Middle frontal gyrus (tissue), 1 donor: ENCODE measurements at regions not wholly inside any gene's neighbourhood (a gene's known extent, or its start where the extent isn't known, plus 50 kb on each side); places are given as distances from the start of the nearest gene placed in this dataset.

ENCODE experiments used
- DNase-seq: peaks from one replicate; pipeline ENCODE4 v3.0.0-alpha.2; 2015; ENCODE audit warnings: low spot score; ENCODE audit errors: extremely low spot score

DNA sequence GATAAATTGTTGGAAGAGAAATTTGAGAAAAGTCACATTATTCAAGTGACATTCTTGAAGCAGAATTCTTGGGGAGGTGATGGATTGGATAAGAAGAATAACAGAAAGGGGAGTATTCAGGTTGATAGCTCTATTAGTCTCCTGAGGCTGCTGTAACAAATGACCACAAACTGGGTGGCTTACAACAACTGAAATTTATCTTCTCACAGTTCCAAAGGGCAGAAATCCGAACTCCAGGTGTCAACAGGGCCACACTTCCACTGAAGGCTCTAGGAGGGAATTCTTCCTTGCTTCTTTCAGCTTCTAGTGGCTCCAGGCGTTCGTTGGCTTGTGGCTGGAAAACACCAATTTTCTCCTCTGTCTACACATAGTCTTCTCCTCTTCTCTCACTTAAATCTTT lies 99.8 kb downstream of the TES start:
- DNase-seq: no peak

DNA sequence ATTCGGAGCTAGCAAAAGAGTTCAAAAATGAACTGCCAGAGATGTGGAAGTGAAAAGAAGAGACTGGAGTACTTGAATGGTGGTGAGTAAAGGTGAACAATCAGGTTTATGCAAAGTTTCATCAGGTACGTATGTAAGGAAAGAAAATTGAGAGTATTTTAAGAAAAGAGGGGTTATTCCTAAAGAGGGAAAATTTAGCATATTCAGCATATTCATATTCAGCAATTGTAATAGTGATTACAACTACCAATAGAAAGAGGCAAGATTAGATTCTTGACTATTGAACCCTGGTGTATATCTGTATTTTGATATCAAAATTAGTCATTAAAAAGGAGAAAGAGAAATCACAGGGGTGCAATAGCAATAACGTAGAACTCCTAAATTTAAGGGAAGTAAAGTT lies 100.9 kb downstream of the TES start:
- no peak for DNase-seq

DNA sequence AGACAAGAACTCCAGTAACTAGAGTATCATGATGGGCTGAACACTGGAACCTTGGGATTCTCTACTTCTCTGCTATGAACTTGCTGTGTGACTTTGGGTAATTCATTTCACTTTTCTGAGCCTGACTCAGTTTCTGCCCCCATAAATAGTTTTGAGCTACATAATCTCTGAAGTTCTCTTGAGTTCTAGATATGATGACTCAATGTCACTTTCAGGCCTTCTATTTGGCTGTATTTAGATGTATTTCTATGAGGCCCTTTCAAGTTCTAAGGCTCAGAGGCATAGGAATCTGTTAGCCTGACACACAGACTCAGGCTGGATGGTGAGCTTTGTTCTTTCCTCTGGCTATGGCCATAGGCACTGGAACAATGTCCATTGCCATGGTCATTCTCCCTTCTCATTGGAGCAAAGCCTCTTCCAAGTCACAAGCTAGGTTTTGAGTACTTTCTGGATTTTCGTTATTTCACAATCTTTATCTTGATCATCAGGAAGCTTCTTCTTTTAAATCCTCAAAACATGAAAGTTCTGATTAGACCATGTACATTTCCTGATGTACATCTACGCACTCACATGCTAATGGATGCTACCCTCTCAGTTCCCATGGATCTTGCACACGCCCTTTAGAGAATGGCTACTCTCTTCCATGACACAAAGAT lies 101.6 kb downstream of the TES start:
- no peak for DNase-seq

DNA sequence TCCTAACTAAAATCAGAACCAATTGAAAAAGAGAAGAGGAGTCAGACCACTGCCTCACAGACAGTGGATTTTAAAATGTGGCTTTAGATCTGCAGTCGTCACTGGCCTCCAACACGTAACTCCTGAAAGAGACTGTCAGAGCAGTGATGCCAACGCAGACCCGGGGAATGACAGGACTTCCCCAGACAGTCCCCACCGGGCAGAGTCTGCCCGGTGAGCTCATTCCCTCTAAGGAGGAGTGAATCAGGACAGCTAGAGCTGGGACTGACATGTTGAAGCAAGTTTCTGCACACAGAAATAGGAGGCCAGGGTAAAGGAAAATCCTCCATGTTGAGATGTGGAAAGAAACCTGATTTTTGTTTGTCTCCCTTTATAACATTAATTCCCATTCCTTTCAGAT lies 105.0 kb downstream of the TES start:
- DNase-seq: no peak

DNA sequence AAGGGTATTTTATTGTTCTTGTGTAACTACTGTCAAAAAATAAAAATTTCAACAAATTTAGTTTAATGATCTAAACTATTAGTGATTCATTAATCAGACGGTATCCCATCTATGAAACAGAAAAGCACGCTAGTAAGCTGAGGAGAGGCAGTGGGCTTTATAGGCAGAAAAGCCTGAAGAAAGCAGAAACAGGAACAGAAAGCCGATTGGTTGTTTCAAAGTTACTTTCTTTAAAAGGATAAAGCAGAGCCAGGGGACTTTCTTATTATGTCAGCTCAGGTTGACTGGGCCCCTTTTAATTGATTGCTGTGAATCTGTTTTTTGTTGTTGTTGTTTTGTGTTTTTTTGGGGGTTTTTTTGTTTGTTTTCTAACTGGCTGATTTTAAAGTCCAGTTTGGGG lies 105.5 kb downstream of the TES start:
- DNase-seq: no peak

DNA sequence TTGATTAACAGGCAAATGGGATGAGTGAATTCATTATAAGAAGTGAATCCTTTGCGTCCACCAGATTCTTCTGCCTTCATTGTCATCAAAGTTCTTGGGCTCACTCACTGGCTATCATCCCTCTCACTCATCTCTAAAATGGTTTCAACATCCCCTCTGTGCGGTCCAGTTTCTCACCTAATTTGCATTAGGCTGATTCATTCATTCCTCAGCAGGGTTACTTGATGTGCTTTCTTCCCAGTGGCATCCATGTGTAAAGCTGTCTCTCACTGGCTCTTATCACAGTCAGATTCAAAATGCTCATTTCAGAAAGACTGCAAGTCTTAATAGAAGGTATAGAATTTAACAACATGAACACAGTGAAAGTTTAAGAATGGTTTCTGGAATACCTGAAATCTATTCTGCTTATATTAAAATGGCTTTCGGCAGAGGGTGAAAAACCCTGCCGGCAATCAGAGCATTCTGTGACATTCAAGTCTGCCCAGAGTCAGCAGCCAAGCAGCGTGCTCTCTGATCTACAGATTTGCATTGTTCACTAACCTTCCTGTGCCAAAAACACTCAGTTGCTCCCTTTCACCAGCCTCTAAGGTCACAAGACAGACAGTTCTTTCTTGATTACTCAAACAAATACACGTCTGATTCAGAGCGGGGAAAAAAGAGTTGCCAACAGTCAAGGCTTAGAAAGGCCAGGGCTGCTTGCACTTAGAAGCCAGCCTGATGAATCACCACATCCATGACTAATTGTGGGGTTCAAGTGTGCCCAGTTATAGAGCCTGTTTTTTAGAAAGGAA lies 106.7 kb downstream of the TES start:
- DNase-seq: peak; percentile 46

DNA sequence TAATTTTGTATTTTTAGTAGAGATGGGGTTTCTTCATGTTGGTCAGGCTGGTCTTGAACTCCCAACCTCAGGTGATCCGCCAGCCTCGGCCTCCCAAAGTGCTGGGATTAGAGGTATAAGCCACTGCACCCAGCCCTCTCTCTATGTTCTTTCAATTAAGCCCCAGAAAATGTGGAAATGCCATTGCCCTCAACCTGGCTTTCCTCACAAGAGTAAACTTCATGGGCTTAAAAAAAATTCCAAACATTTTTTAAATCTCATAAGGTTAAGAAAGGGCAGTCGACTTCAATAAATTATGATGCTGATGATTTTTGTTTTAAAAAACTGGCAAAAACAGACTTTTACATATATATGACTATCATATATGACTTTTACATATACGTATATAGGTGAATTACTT lies 107.6 kb downstream of the TES start:
- DNase-seq: no peak

DNA sequence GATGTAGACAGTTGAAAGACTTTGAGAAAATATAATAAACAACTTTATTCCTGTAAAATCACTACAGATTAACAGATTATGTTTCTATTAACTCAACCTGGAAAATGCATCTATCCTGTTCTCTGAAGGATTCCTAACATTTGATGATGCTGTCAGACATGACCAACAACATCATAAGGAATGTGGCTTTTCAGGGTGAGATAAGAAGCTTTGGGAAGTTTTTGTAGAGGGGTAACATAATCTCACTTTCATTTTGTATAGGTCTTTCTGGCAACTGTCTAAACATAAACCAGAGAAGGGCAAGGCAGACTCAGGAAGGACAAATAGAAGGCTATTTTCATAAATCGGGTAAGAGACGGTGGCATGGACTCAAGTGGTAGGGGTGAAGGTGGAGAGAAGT lies 112.2 kb downstream of the TES start:
- no peak for DNase-seq

DNA sequence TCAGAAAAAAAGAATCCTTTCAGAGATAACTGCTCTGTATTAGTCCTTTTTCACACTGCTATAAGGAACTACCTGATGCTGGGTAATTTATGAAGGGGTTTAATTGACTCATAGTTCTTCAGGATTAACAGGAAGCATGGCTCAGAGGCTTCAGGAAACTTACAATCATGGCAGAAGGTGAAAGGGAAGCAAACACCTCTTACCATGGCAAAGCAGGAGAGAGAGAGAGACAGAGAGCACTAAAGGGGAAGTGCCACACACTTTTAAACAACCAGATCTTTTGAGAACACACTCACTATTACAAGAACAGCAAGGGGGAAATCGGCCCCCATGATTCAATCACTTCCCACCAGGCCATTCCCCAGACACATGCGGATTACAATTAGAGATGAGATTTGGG lies 114.2 kb downstream of the TES start:
- DNase-seq: no peak

DNA sequence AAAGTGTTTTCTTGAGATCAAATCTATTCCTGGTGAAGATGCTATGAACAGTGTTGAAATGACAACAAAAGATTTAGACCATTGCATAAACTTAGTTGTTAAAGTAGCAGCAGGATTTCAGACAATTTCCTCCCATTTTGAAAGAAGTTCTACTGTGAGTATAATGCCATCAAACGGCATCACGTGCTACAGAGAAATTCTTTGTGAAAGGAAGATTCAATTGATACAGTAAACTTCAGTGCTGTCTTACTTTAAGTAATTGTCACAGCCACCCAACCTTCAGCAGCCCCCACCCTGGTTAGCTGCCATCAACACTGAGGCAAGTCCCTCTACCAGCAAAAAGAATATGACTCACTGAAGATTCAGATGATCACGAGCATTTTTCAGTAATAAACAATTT lies 115.2 kb downstream of the TES start:
- DNase-seq: no peak

DNA sequence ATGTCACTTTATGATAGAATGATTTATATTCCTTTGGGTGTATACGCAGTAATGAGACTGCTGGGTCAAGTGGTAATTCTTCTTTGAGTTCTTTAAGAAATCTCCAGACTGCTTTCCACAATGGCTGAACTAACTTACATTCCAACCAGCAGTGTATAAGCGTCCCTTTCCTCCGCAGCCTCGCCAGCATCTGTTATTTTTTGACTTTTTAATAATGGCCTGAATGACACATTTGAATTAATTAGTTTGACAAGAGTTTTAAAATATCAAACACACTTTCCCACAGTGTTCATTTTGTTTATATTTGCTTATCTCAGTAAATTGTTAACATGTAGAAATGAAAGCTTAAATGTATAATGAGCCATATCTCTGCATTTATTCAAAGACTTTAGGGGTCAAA lies 116.8 kb downstream of the TES start:
- DNase-seq: no peak

DNA sequence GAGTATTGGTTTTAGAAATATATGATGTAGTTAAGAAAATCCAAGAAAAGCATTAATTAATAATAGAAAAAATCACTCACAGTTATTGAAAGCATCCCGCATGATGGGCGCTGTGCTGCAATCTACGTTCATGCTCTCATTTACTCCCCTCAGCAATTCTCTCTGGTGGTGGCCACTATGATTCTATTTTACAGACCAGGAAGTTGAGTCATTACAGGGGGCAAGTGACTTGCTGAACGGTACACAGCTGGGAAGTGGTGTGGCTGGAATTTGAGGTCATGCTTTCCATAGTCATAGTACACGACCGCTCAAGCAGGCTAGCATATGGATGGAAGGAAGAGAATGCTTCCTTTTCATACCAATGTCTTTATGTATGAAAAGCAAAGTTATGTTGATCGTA lies 117.4 kb downstream of the TES start:
- DNase-seq: no peak

DNA sequence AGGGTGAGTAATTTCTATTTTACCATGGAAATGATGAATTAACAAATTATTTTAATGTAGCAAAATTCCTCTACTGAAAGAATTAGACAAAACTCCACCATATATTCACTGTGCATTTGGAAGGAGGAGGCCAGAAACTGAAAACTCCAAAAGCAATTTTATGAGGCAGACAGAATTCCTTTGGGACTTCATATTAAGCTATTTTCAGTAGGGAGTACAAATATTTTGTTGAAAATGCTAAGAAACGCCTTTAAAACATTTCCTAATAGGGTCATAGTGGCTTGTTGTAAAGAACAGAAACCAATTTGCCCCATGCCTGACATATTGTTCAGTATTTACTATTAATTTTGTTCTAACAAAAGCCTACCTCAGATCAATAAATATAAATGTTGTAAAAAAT lies 117.8 kb downstream of the TES start:
- DNase-seq: no peak

DNA sequence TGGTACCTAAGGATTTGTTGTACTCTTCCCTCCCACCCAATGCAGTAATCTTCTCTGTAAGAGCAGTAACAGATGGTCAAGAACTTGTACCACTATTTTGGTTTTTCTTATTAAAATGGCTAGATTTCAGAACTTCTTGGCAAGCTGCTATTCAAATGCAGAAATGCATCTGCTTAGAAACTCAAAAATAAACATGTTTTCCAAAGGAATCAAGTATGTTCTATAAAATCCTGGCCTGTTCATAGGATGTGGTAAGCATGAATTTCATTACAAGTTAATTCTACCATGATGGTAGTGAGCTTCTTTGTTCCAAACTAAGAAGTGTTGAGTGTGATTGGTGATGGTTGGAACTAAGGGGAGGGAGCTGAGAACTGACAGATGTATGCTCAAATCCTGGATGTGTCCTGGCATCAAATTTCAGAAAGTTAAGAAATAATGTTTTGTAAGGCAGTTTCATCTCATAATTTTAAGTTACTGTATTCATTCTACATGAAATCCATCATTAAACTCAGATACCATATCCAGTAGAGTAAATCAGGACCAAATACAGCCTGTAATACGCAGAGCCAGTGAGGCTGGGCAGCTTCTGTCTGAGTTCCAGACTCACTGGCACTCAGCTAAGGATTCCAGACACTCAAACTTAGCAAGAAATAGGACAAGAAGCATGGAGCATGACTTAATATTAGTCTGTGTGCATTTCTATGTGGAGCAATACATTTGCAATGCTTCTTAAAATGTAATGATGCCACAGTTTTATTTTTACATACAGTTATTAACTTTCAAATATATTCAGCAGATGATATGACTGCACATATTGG lies 119.6 kb downstream of the TES start:
- no peak for DNase-seq

DNA sequence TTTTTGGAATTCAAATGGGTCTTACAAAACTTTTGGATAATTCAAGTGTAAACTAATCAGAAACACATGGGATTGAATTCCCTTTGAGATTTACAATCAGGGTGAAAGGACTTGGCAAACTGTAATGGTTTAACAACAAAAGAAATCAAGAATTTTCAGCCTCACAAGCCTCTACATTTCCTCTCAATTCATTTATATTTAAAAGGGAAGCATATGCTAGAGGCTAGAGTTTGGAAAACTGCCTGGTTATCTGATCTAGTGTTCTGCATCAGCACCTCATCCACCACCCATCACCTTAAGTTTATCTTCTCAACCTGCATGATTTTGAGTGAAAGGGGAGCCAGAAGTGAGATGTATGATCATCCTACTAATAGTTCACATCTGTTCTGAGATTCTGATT lies 120.7 kb downstream of the TES start:
- no peak for DNase-seq

DNA sequence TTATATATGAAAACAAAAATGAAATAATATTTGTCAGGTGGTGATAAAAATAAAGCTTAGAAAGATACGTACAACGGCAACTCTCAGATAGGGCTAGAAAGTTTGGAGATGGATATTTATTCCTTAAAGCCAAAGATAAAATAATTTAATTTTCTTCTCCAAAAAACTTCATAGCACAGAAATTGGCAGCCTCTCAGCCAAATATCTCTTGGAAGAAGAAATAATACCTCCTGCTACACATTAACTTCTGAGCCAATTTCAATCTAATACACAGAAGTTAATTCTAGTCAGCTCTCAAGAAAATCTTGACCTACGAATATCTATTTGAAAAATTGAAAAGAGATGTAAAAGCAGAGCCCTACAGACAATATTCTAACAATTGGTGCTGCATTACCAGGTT lies 122.4 kb downstream of the TES start:
- DNase-seq: no peak

DNA sequence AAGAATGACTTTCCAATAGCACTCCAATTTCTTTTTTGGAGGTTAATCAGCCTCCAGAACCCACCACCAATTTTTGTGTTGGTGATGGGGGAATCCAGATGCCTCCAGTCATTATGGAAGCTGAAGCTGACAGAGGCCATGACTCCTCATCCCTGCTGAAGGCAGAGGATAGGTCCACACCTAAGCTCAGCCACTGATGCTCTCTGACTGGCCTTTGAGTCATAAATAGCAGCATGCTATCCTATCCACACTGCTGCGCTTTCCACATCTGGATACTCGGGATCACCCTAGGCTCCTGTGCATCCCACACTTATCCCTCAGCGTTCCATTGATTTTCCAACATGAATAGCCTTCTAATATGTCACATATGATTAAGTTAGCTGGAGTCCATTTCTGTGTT lies 124.2 kb downstream of the TES start:
- no peak for DNase-seq

DNA sequence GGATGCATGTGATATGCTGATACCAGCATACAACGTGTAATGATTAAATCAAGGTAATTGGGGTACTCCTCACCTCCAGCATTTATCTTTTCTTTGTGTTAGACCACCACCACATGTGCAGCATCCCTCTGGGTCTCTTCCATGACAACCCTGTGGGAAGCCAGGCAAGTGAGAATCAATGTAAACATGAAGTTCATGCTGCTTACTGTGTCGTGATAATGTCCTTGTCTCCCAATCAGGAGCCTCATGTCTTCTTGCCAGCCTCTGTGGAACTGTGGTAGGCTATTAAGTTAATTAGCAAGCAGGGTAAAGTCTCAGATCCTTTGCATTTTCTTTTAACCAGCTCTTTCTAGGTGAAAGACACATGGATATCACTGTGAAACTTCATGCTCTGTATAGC lies 126.7 kb downstream of the TES start:
- DNase-seq: no peak

DNA sequence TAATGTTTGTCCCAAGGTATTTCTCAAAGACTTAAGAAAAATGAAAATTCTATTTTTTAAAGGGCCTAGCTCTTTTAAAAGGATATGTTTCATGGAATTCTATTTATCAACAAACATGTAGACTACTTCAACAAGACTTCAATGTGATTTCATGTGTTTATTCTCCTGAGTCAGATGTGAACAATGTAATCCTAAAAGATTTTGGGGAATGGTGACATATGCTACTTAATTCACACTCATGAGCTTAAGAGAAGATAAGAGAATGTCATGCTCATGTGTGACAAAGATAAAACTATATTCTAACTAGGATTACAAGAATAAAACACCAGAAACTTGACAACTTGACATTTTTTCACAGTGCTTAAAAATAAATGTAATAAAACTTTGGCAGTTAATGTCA lies 127.5 kb downstream of the TES start:
- DNase-seq: no peak

DNA sequence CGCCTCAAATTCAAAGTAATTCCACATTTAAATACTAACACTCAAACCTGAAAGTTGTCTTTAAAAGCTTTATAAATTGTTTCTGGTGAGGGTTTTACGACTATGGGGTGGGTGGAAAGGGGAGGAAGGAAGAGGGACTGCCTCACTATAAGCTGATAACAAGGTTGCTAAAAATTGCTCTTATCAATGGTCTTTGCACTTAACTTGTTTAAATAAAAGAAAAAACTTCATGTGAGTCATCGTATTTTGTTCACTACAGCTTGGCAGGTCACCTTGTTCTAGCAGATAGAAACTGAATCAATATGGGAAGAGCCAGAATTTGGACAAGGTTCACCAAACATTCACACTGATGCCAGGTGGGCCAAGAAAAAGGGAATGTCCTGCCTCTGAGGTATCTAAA lies 129.2 kb downstream of the TES start:
- no peak for DNase-seq

DNA sequence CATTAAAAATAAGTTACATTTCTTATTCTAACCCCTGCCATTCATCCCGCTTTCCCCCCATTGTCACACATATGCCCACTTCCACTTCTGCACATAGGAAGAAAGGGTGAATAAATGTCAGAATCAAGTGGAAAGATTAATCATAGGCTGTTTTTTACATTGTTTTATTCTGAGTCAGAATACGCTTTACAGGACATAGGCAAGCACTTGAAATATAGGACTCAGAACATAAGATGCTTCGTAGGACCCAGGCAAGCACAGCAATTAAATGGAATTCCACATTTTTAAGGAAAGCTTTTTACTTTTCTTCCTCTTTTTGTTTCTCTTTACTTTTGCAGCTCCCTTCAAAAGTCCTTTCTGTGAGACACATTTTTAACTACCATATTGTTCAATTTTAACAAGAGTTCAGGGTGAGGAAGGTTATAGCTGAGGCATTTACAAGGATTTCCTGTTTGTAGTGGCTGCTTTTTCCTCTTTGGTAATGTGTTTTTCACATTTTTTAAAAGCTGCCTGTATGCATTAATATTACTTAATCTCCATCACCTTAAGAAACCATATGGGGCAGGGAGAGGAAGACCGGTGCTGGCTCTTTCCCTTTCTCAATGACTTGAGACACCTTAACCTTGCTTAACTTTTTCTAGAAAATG lies 130.0 kb downstream of the TES start:
- no peak for DNase-seq
